Panc1 (cell line): ENCODE measurements at regions not wholly inside any gene's neighbourhood (a gene's known extent, or its start where the extent isn't known, plus 50 kb on each side); places are given as distances from the start of the nearest gene placed in this dataset.
A peak's percentile ranks its signal among the peaks of the same experiment; 100 is the strongest.

ENCODE experiments used
- ATAC-seq: fragments of 200-7000 bp; cut with Tn5 transposase; 2 replicates; pipeline ENCODE4 v1.9.1; 2020; ENCODE audit warnings: mild to moderate bottlenecking, moderate library complexity
- BruUV-seq: library from RNA; stranded (reverse); fragments of 400-500 nt; replicated peaks from 2 replicates; lab custom pipeline; 2021; lab: Mats Ljungman, UMichigan
- CTCF ChIA-PET: fragments of 300-600 bp; sonication (Branson Sonifier 250); formaldehyde crosslinking; loops from one replicate; lab custom pipeline; 2022; ENCODE audit warnings: antibody characterized with exemption; lab: Charles Lee
- POLR2A ChIA-PET: fragments of 300-600 bp; sonication (Branson Sonifier 250); formaldehyde crosslinking; loops from one replicate; lab custom pipeline; 2022; ENCODE audit warnings: antibody characterized with exemption; lab: Charles Lee
- DNase-seq: peaks from one replicate; pipeline ENCODE4 v3.0.0-alpha.2; 2010; ENCODE audit warnings: low read depth, low spot score
- H3K27ac ChIP-seq: 2 replicates; pipeline ENCODE4 v1.5.1; 2011; ENCODE audit warnings: mild to moderate bottlenecking, low read length, inconsistent platforms
- H3K27me3 ChIP-seq: fragments of 200-500 bp; sonication (Bioruptor generic); 2 replicates; pipeline ENCODE4 v1.6.0; 2014; ENCODE audit warnings: low read length, inconsistent platforms; ENCODE audit not compliant: control insufficient read depth, insufficient read depth
- H3K36me3 ChIP-seq: fragments of 200-500 bp; sonication (Bioruptor generic); 2 replicates; pipeline ENCODE4 v1.5.1; 2014; ENCODE audit warnings: inconsistent platforms, mild to moderate bottlenecking, low read length, moderate library complexity; ENCODE audit not compliant: control insufficient read depth, insufficient read depth
- H3K4me1 ChIP-seq: 2 replicates; pipeline ENCODE4 v1.5.1; 2011; ENCODE audit warnings: inconsistent platforms, mild to moderate bottlenecking, low read length, moderate library complexity; ENCODE audit not compliant: control insufficient read depth, insufficient read depth
- H3K4me3 ChIP-seq, 2 experiments: 2 replicates each; pipeline ENCODE4 v1.5.1; 2011 to 2012; ENCODE audit warnings: low read depth in 2 of 2, low read length in 2 of 2, mild to moderate bottlenecking in 2 of 2, inconsistent platforms in 1 of 2, moderate library complexity in 1 of 2
- H3K9me3 ChIP-seq: fragments of 200-500 bp; sonication (Bioruptor generic); 2 replicates; pipeline ENCODE4 v1.5.1; 2014; ENCODE audit warnings: low read depth, mild to moderate bottlenecking, inconsistent platforms, low read length, moderate library complexity; ENCODE audit not compliant: control insufficient read depth, insufficient read depth
- CTCF ChIP-seq: fragments of 450-650 bp; IDR thresholded peaks from 2 replicates; pipeline ENCODE4 v1.5.1; 2017; ENCODE audit warnings: mild to moderate bottlenecking
- POLR2AphosphoS5 ChIP-seq: IDR thresholded peaks from 2 replicates; pipeline ENCODE4 v1.6.1; 2012; ENCODE audit warnings: mild to moderate bottlenecking, low read depth, low read length, moderate library complexity
- REST ChIP-seq, 2 experiments: IDR thresholded peaks; 2 replicates each; pipeline ENCODE4 v1.6.1; 2011 to 2012; ENCODE audit warnings: low read depth in 2 of 2, control low read depth in 1 of 2, low read length in 1 of 2, mild to moderate bottlenecking in 1 of 2, moderate library complexity in 1 of 2; ENCODE audit not compliant: insufficient read depth in 1 of 2
- SIN3A ChIP-seq: IDR thresholded peaks from 2 replicates; pipeline ENCODE4 v1.6.1; 2012; ENCODE audit warnings: low read depth, mild to moderate bottlenecking, low read length, moderate library complexity, borderline replicate concordance; ENCODE audit not compliant: insufficient read depth
- TCF7L2 ChIP-seq: IDR thresholded peaks from 2 replicates; pipeline ENCODE4 v1.6.1; 2011; ENCODE audit warnings: mild to moderate bottlenecking, low read depth, low read length, inconsistent platforms
- in situ Hi-C: cut with HindIII; loops from 2 replicates; pipeline ENCODE4 v1.10.0; 2016; ENCODE audit warnings: low sequenced_read_pairs, low pct_unique_long_range_greater_than_20kb
- intact Hi-C: fragments of 100-400 bp; cut with micrococcal nuclease; formaldehyde crosslinking; loops from one replicate; pipeline ENCODE4 v1.10.0; 2022; ENCODE audit not compliant: unreplicated experiment

GRCh38 chr12:46676797-46677520 lies 148.8 kb downstream of the SLC38A4 start:
- H3K9me3 ChIP-seq, result peaks cover 19% of the 10 kb centered on the region; the same call in 1 of the 2 replicates
- intact Hi-C loops (no loop called here), in situ Hi-C loops (no loop called here)
- BruUV-seq, result no TSS peak
- peaks cover 9% of the 10 kb centered on the region for H3K4me1 ChIP-seq
- CTCF ChIA-PET, result no interaction called here
- TF ChIP-seq SIN3A, result no peak
- no peak for TF ChIP-seq CTCF
- no peak for TF ChIP-seq TCF7L2
- no peak for TF ChIP-seq POLR2AphosphoS5
- TF ChIP-seq REST (IDR thresholded peaks at IDR 0.05; ENCODE audit: insufficient read depth in 1 of 2, low read depth in 2 of 2, low read length in 1 of 2), result no peak
- POLR2A ChIA-PET, result interaction anchor here (0.6 kb wide), 1 partner anchor 400 kb away, joined by 3 read pairs; no protein-coding TSS in a partner anchor
- DNase-seq (no peak), ATAC-seq (no peak)
- no peaks in the 10 kb centered on the region for H3K36me3 ChIP-seq
- no peak overlapping the region for H3K4me3 ChIP-seq
- no peaks in the 10 kb centered on the region for H3K27me3 ChIP-seq
- H3K27ac ChIP-seq, result peak overlapping the region; percentile 71

GRCh38 chr12:46676396-46676795 lies 149.4 kb downstream of the SLC38A4 start:
- peak overlapping the region; percentile 71 for H3K27ac ChIP-seq
- peaks cover 19% of the 10 kb centered on the region; the same call in 1 of the 2 replicates for H3K9me3 ChIP-seq
- CTCF ChIA-PET, result interaction anchor here (0.5 to 1.2 kb wide), 2 partner anchors 11 to 608 kb away, joined by 3 to 4 read pairs; no protein-coding TSS in a partner anchor
- ATAC-seq (no peak), DNase-seq (no peak)
- BruUV-seq, result no TSS peak
- POLR2A ChIA-PET, result no interaction called here
- intact Hi-C loops (no loop called here), in situ Hi-C loops (no loop called here)
- H3K27me3 ChIP-seq, result no peaks in the 10 kb centered on the region
- H3K36me3 ChIP-seq, result no peaks in the 10 kb centered on the region
- H3K4me3 ChIP-seq, result no peak overlapping the region
- no peak for TF ChIP-seq SIN3A
- TF ChIP-seq CTCF, result no peak
- TF ChIP-seq POLR2AphosphoS5, result no peak
- TF ChIP-seq REST (IDR thresholded peaks at IDR 0.05; ENCODE audit: insufficient read depth in 1 of 2, low read depth in 2 of 2, low read length in 1 of 2), result no peak
- H3K4me1 ChIP-seq, result peaks cover 9% of the 10 kb centered on the region
